Esophagus squamous epithelium (tissue), 5 donors: ENCODE measurements at regions not wholly inside any gene's neighbourhood (a gene's known extent, or its start where the extent isn't known, plus 50 kb on each side); places are given as distances from the start of the nearest gene placed in this dataset.

Experiments used
- DNase-seq: peaks from one replicate; lab custom pipeline; 2025; lab: John Stamatoyannopoulos, UW
- H3K27ac ChIP-seq, 4 donors: fragments of 200-600 bp; sonication (generic); one replicate each; pipeline ENCODE4 v1.5.1; 2016 to 2019; ENCODE audit warnings: mild to moderate bottlenecking in 1 of 4
- H3K27me3 ChIP-seq, 4 donors: fragments of 200-600 bp; sonication (generic); 1 replicate in 3 of 4; 2 replicates in 1 of 4; pipeline versions ENCODE4 v1.5.1 to v1.6.0; 2017 to 2021; ENCODE audit warnings: antibody characterized with exemption in 1 of 4
- H3K36me3 ChIP-seq, 3 donors: fragments of 200-600 bp; sonication (generic); one replicate each; pipeline ENCODE4 v1.5.1; 2016 to 2019
- H3K4me1 ChIP-seq, 3 donors: fragments of 200-600 bp; sonication (generic); one replicate each; pipeline ENCODE4 v1.5.1; 2017 to 2019
- H3K4me3 ChIP-seq, 4 donors: fragments of 200-600 bp; sonication (generic); 1 replicate in 3 of 4; 2 replicates in 1 of 4; pipeline ENCODE4 v1.5.1; 2016 to 2019; ENCODE audit warnings: mild to moderate bottlenecking in 2 of 4, moderate library complexity in 1 of 4
- H3K9me3 ChIP-seq, 3 donors: fragments of 200-600 bp; sonication (generic); one replicate each; pipeline ENCODE4 v1.5.1; 2016 to 2019
- CTCF ChIP-seq, 6 experiments: fragments of 450-650 bp in 4 of 6; fragments of 200-600 bp in 2 of 6; sonication (generic) in 2 of 6; IDR thresholded peaks; one replicate each; pipeline ENCODE4 v1.5.1; 2016 to 2019; ENCODE audit warnings: antibody characterized with exemption in 6 of 6, mild to moderate bottlenecking in 4 of 6, moderate library complexity in 4 of 6
- POLR2A ChIP-seq, 4 donors: fragments of 450-650 bp; IDR thresholded peaks; one replicate each; pipeline ENCODE4 v1.6.1; 2017; ENCODE audit warnings: antibody characterized with exemption in 4 of 4, mild to moderate bottlenecking in 4 of 4, moderate library complexity in 3 of 4
- WGBS, 2 donors: methylation state at CpG; one replicate each; pipeline ENCODE4 v1.1.5; 2018; 5-methylcytosine and 5-hydroxymethylcytosine counted together
- intact Hi-C: fragments of 100-400 bp; cut with DNase I; formaldehyde crosslinking; loops from one replicate; pipeline ENCODE4 v1.15.0; 2022
- donor health status: DM: yes; HTN: yes; CAD: no.

- WGBS, 2 donors, result 34 to 43% methylated on average over 3 of the region's 3 CpGs
- Histone ChIP-seq H3K27me3 (peaks cover 0 to 6% (median 0%) of the 10 kb centered on the region in 4 donors), H3K36me3 (no peaks in the 10 kb centered on the region), H3K4me1 (no peaks in the 10 kb centered on the region), H3K4me3 (no peak overlapping the region), H3K27ac (no peak overlapping the region), H3K9me3 (no peaks in the 10 kb centered on the region)
- intact Hi-C loops, result no loop called here
- TF ChIP-seq POLR2A (IDR thresholded peaks at IDR 0.05) (no peak), CTCF (IDR thresholded peaks at IDR 0.05) (no peak)
- DNase-seq, result no peak
Measured at GRCh38 chrX:42996861-42997260, 218.9 kb upstream of the PPP1R2C start.

GRCh38 chrX:43000121-43000520, 222.2 kb upstream of the PPP1R2C start:
- WGBS, 2 donors, result 54 to 58% methylated on average over 2 of the region's 2 CpGs
- H3K4me3 ChIP-seq, result no peak overlapping the region
- H3K27me3 ChIP-seq, result peaks cover 0 to 4% (median 0%) of the 10 kb centered on the region in 4 donors
- DNase-seq, result no peak
- H3K27ac ChIP-seq, result no peak overlapping the region
- no peaks in the 10 kb centered on the region for H3K36me3 ChIP-seq
- intact Hi-C loops, result no loop called here
- H3K9me3 ChIP-seq, result no peaks in the 10 kb centered on the region
- no peak for TF ChIP-seq CTCF (IDR thresholded peaks at IDR 0.05)
- no peak for TF ChIP-seq POLR2A (IDR thresholded peaks at IDR 0.05)
- H3K4me1 ChIP-seq, result no peaks in the 10 kb centered on the region

GRCh38 chrX:43002526-43003203, 224.7 kb upstream of the PPP1R2C start:
- no peak overlapping the region for H3K27ac ChIP-seq
- H3K4me1 ChIP-seq, result no peaks in the 10 kb centered on the region
- WGBS, 2 donors, result 72 to 87% methylated on average over 3 to 4 of the region's 4 CpGs
- intact Hi-C loops, result no loop called here
- H3K36me3 ChIP-seq, result no peaks in the 10 kb centered on the region
- TF ChIP-seq POLR2A (IDR thresholded peaks at IDR 0.05) (no peak), CTCF (IDR thresholded peaks at IDR 0.05) (no peak)
- no peaks in the 10 kb centered on the region for H3K9me3 ChIP-seq
- H3K27me3 ChIP-seq, result no peaks in the 10 kb centered on the region
- DNase-seq, result no peak
- no peak overlapping the region for H3K4me3 ChIP-seq

GRCh38 chrX:43003204-43003565, 225.2 kb upstream of the PPP1R2C start:
- WGBS, 2 donors, result 72 to 90% methylated on average over 1 of the region's 3 CpGs
- Histone ChIP-seq H3K4me1 (no peaks in the 10 kb centered on the region), H3K4me3 (no peak overlapping the region), H3K27me3 (no peaks in the 10 kb centered on the region), H3K36me3 (no peaks in the 10 kb centered on the region), H3K9me3 (no peaks in the 10 kb centered on the region), H3K27ac (no peak overlapping the region)
- DNase-seq, result no peak
- TF ChIP-seq POLR2A (IDR thresholded peaks at IDR 0.05), result no peak
- intact Hi-C loops, result no loop called here

- no peak for TF ChIP-seq CTCF (IDR thresholded peaks at IDR 0.05)
- no peak for TF ChIP-seq POLR2A (IDR thresholded peaks at IDR 0.05)
- Histone ChIP-seq H3K36me3 (no peaks in the 10 kb centered on the region), H3K9me3 (no peaks in the 10 kb centered on the region), H3K27me3 (no peaks in the 10 kb centered on the region), H3K4me1 (no peaks in the 10 kb centered on the region), H3K4me3 (no peak overlapping the region), H3K27ac (no peak overlapping the region)
- 76 to 96% methylated on average over 2 of the region's 2 CpGs for WGBS, 2 donors
- no peak for DNase-seq
- intact Hi-C loops, result no loop called here
Measured at GRCh38 chrX:43003939-43004338, 226.0 kb upstream of the PPP1R2C start.

GRCh38 chrX:43005561-43005960, 227.6 kb upstream of the PPP1R2C start:
- H3K4me1 ChIP-seq, result no peaks in the 10 kb centered on the region
- no peak overlapping the region for H3K4me3 ChIP-seq
- intact Hi-C loops, result no loop called here
- DNase-seq, result no peak
- H3K27ac ChIP-seq, result no peak overlapping the region
- H3K36me3 ChIP-seq, result no peaks in the 10 kb centered on the region
- WGBS, 2 donors, result 51 to 80% methylated on average over 3 of the region's 3 CpGs
- TF ChIP-seq CTCF (IDR thresholded peaks at IDR 0.05) (no peak), POLR2A (IDR thresholded peaks at IDR 0.05) (no peak)
- H3K27me3 ChIP-seq, result no peaks in the 10 kb centered on the region
- no peaks in the 10 kb centered on the region for H3K9me3 ChIP-seq
